ENCODE measurements at regions not wholly inside any gene's neighbourhood (a gene's known extent, or its start where the extent isn't known, plus 50 kb on each side); places are given as distances from the start of the nearest gene placed in this dataset.
"Not testable (repeated sequence)": the region's sequence is repeated elsewhere in the genome, so short reads cannot be mapped to it uniquely, and the experiment has no call there.

DNA sequence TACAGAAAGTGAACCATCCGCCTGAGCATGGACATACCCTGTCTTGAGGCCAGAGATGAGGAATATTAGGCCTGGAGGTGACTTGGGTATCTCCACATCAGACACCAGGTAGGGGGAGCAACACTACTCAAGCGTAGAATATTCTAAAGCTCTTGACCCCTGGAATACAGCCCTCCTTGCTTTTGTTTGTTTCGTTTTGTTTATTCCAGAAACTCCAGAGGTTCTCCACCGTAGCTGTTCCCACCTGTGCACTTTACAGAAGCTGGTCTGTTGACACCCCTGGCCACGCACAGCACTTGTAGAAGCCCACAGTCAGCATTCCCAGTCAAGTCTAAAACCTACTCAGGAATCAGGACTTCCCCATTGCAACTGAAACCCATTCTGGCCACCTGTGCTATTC lies 139.6 kb upstream of the NEBL start:
- Histone ChIP-seq H3K9me3 (ENCODE audit: control insufficient read depth, low read depth, low read length) (no peaks in the 10 kb centered on the region), H3K27ac (ENCODE audit: control insufficient read depth, insufficient read depth, low read length) (no peak overlapping the region), H3K4me2 (ENCODE audit: control insufficient read depth, extremely low read depth, insufficient read depth, low read depth, low read length) (no peak overlapping the region), H2AFZ (ENCODE audit: control insufficient read depth, low read length) (no peak overlapping the region), H3K27me3 (ENCODE audit: control insufficient read depth, extremely low read depth, insufficient read depth, low read length) (no peaks in the 10 kb centered on the region), H3K9ac (ENCODE audit: control insufficient read depth, extremely low read depth, insufficient read depth, low read length) (no peak overlapping the region), H3K4me1 (ENCODE audit: control insufficient read depth, extremely low read depth, insufficient read depth, low read length) (no peaks in the 10 kb centered on the region), H3K79me2 (ENCODE audit: control insufficient read depth, insufficient read depth, low read length) (no peaks in the 10 kb centered on the region), H4K20me1 (ENCODE audit: control insufficient read depth, extremely low read depth, insufficient read depth, low read length) (no peaks in the 10 kb centered on the region), H3K9me1 (ENCODE audit: control insufficient read depth, extremely low read depth, insufficient read depth, low read length) (no peaks in the 10 kb centered on the region), H3K36me3 (ENCODE audit: control insufficient read depth in 2 of 2, extremely low read depth in 1 of 2, insufficient read depth in 2 of 2, low read length in 2 of 2) (no peaks in the 10 kb centered on the region), H3K4me3 (ENCODE audit: control insufficient read depth in 2 of 3, extremely low read depth in 1 of 3, insufficient read depth in 2 of 3, low read depth in 1 of 3, low read length in 3 of 3) (no peak overlapping the region)
- no peak for TF ChIP-seq EZH2 (IDR thresholded peaks at IDR 0.05; ENCODE audit: low read length)
- TF ChIP-seq, protein P1, sequence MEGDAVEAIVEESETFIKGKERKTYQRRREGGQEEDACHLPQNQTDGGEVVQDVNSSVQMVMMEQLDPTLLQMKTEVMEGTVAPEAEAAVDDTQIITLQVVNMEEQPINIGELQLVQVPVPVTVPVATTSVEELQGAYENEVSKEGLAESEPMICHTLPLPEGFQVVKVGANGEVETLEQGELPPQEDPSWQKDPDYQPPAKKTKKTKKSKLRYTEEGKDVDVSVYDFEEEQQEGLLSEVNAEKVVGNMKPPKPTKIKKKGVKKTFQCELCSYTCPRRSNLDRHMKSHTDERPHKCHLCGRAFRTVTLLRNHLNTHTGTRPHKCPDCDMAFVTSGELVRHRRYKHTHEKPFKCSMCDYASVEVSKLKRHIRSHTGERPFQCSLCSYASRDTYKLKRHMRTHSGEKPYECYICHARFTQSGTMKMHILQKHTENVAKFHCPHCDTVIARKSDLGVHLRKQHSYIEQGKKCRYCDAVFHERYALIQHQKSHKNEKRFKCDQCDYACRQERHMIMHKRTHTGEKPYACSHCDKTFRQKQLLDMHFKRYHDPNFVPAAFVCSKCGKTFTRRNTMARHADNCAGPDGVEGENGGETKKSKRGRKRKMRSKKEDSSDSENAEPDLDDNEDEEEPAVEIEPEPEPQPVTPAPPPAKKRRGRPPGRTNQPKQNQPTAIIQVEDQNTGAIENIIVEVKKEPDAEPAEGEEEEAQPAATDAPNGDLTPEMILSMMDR (optimal IDR thresholded peaks at IDR 0.05 in 1 of 3, IDR thresholded peaks at IDR 0.05 in 1 of 3, conservative IDR thresholded peaks at IDR 0.05 in 1 of 3; ENCODE audit: extremely low read depth in 1 of 3, insufficient read depth in 2 of 3, low read length in 3 of 3), result no peak
- dilution Hi-C loops (cut with MboI; ENCODE audit: extremely low pct_ligation_motif_present, low sequenced_read_pairs), result no loop called here
- DNase-seq (ENCODE audit: low read depth, low spot score) (no peak), FAIRE-seq (no peak)

DNA sequence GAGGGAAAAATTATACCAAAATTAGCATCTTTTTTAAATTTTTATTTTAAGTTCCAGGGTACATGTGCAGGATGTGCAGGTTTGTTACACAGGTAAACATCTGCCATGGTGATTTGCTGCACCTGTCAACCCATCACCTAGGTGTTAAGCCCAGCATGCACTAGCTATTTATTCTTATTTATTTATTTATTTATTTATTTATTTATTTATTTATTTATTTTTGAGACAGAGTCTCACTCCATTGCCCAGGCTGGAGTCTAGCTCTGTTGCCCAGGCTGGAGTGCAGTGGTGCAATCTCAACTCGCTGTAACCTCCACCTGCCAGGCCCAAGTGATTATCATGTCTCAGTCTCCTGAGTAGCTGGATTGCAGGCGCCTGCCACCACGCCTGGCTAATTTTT lies 137.7 kb upstream of the NEBL start:
- H3K79me2 ChIP-seq (ENCODE audit: control insufficient read depth, insufficient read depth, low read length); H4K20me1 ChIP-seq (ENCODE audit: control insufficient read depth, extremely low read depth, insufficient read depth, low read length); H3K4me2 ChIP-seq (ENCODE audit: control insufficient read depth, extremely low read depth, insufficient read depth, low read depth, low read length); H3K27me3 ChIP-seq (ENCODE audit: control insufficient read depth, extremely low read depth, insufficient read depth, low read length); FAIRE-seq; H3K4me1 ChIP-seq (ENCODE audit: control insufficient read depth, extremely low read depth, insufficient read depth, low read length); H3K36me3 ChIP-seq (ENCODE audit: control insufficient read depth in 2 of 2, extremely low read depth in 1 of 2, insufficient read depth in 2 of 2, low read length in 2 of 2); dilution Hi-C loops (cut with MboI; ENCODE audit: extremely low pct_ligation_motif_present, low sequenced_read_pairs); H2AFZ ChIP-seq (ENCODE audit: control insufficient read depth, low read length); H3K9me1 ChIP-seq (ENCODE audit: control insufficient read depth, extremely low read depth, insufficient read depth, low read length); H3K9me3 ChIP-seq (ENCODE audit: control insufficient read depth, low read depth, low read length); H3K4me3 ChIP-seq (ENCODE audit: control insufficient read depth in 2 of 3, extremely low read depth in 1 of 3, insufficient read depth in 2 of 3, low read depth in 1 of 3, low read length in 3 of 3); DNase-seq (ENCODE audit: low read depth, low spot score); H3K9ac ChIP-seq (ENCODE audit: control insufficient read depth, extremely low read depth, insufficient read depth, low read length); H3K27ac ChIP-seq (ENCODE audit: control insufficient read depth, insufficient read depth, low read length): not testable (repeated sequence)

DNA sequence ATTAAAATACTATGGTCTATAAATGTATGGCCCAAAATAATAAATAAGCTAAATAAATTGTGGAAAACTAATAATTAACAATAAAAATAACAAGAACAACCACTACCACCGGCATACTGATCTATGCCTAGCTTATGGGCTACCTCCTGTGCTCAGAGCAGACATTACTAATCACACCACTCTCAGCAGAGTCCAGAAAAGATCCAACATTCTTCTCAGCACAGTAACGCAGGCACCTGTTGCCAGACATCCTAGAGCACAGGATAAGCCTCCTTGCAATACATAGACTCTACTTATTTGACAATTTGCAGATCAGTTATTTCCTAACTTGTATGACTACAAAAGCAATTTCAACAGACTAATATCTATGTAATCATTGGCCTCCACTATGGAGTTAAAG lies 137.1 kb upstream of the NEBL start:
- Histone ChIP-seq H3K9me1 (ENCODE audit: control insufficient read depth, extremely low read depth, insufficient read depth, low read length) (no peaks in the 10 kb centered on the region), H3K4me3 (ENCODE audit: control insufficient read depth in 2 of 3, extremely low read depth in 1 of 3, insufficient read depth in 2 of 3, low read depth in 1 of 3, low read length in 3 of 3) (no peak overlapping the region), H3K36me3 (ENCODE audit: control insufficient read depth in 2 of 2, extremely low read depth in 1 of 2, insufficient read depth in 2 of 2, low read length in 2 of 2) (no peaks in the 10 kb centered on the region), H3K79me2 (ENCODE audit: control insufficient read depth, insufficient read depth, low read length) (no peaks in the 10 kb centered on the region), H3K9me3 (ENCODE audit: control insufficient read depth, low read depth, low read length) (peaks cover 2% of the 10 kb centered on the region), H2AFZ (ENCODE audit: control insufficient read depth, low read length) (no peak overlapping the region), H3K27ac (ENCODE audit: control insufficient read depth, insufficient read depth, low read length) (no peak overlapping the region), H3K27me3 (ENCODE audit: control insufficient read depth, extremely low read depth, insufficient read depth, low read length) (no peaks in the 10 kb centered on the region), H4K20me1 (ENCODE audit: control insufficient read depth, extremely low read depth, insufficient read depth, low read length) (no peaks in the 10 kb centered on the region), H3K4me1 (ENCODE audit: control insufficient read depth, extremely low read depth, insufficient read depth, low read length) (no peaks in the 10 kb centered on the region), H3K9ac (ENCODE audit: control insufficient read depth, extremely low read depth, insufficient read depth, low read length) (no peak overlapping the region), H3K4me2 (ENCODE audit: control insufficient read depth, extremely low read depth, insufficient read depth, low read depth, low read length) (no peak overlapping the region)
- no peak for DNase-seq (ENCODE audit: low read depth, low spot score)
- TF ChIP-seq, protein P1 (optimal IDR thresholded peaks at IDR 0.05 in 1 of 3, IDR thresholded peaks at IDR 0.05 in 1 of 3, conservative IDR thresholded peaks at IDR 0.05 in 1 of 3; ENCODE audit: extremely low read depth in 1 of 3, insufficient read depth in 2 of 3, low read length in 3 of 3), result no peak
- TF ChIP-seq EZH2 (IDR thresholded peaks at IDR 0.05; ENCODE audit: low read length), result no peak
- no peak for FAIRE-seq
- dilution Hi-C loops (cut with MboI; ENCODE audit: extremely low pct_ligation_motif_present, low sequenced_read_pairs), result no loop called here

All from keratinocyte (primary cell).